OCI-LY1 (cell line): ENCODE measurements at regions not wholly inside any gene's neighbourhood (a gene's known extent, or its start where the extent isn't known, plus 50 kb on each side); places are given as distances from the start of the nearest gene placed in this dataset.
"Not testable (repeated sequence)": the region's sequence is repeated elsewhere in the genome, so short reads cannot be mapped to it uniquely, and the experiment has no call there.

Experiments
- H2AFZ ChIP-seq: fragments of 200-600 bp; sonication (generic), shearing (Covaris generic); 2 replicates; pipeline ENCODE4 v1.6.0; 2014; ENCODE audit warnings: antibody characterized with exemption, mild to moderate bottlenecking, low read length
- H3F3A ChIP-seq: fragments of 200-600 bp; sonication (generic), shearing (Covaris generic); 2 replicates; pipeline ENCODE4 v1.6.0; 2014; ENCODE audit warnings: mild to moderate bottlenecking, antibody characterized with exemption, low read length, moderate library complexity; ENCODE audit not compliant: insufficient read depth
- H3K27ac ChIP-seq: fragments of 200-600 bp; sonication (generic); 2 replicates; pipeline ENCODE4 v1.5.1; 2014; ENCODE audit warnings: low read length, mixed run types, mild to moderate bottlenecking, low read depth; ENCODE audit not compliant: poor library complexity, severe bottlenecking
- H3K27me3 ChIP-seq: fragments of 200-600 bp; sonication (generic); 2 replicates; pipeline ENCODE4 v1.6.0; 2014; ENCODE audit warnings: antibody characterized with exemption, mild to moderate bottlenecking, low read length, moderate library complexity; ENCODE audit not compliant: insufficient read depth
- H3K36me3 ChIP-seq: fragments of 200-600 bp; sonication (generic); 2 replicates; pipeline ENCODE4 v1.6.1; 2014; ENCODE audit warnings: mild to moderate bottlenecking, antibody characterized with exemption, low read length, moderate library complexity, mixed read lengths; ENCODE audit not compliant: insufficient read depth
- H3K4me1 ChIP-seq: fragments of 200-600 bp; sonication (generic); 2 replicates; pipeline ENCODE4 v1.5.1; 2014; ENCODE audit warnings: mild to moderate bottlenecking, low read length, moderate library complexity; ENCODE audit not compliant: insufficient read depth, severe bottlenecking
- H3K4me2 ChIP-seq: fragments of 200-600 bp; sonication (generic), shearing (Covaris generic); 2 replicates; pipeline ENCODE4 v1.6.1; 2014; ENCODE audit warnings: low read length
- H3K4me3 ChIP-seq: fragments of 200-600 bp; sonication (generic); 2 replicates; pipeline ENCODE4 v1.5.1; 2014; ENCODE audit warnings: low read length, low read depth, mild to moderate bottlenecking, mixed read lengths; ENCODE audit not compliant: poor library complexity, severe bottlenecking
- H3K79me2 ChIP-seq: fragments of 200-600 bp; shearing (Covaris generic); 2 replicates; pipeline ENCODE4 v1.6.1; 2016; ENCODE audit warnings: mixed run types, low read length, mixed read lengths; ENCODE audit not compliant: insufficient read depth
- H3K9ac ChIP-seq: fragments of 200-600 bp; sonication (generic), shearing (Covaris generic); 2 replicates; pipeline ENCODE4 v1.6.1; 2014; ENCODE audit warnings: mild to moderate bottlenecking, low read length, mixed read lengths
- H3K9me2 ChIP-seq: fragments of 200-600 bp; sonication (generic), shearing (Covaris generic); 2 replicates; pipeline ENCODE4 v1.6.1; 2014; ENCODE audit warnings: low read depth, mild to moderate bottlenecking, low read length, mixed read lengths
- H3K9me3 ChIP-seq: fragments of 200-600 bp; shearing (Covaris generic); 2 replicates; pipeline ENCODE4 v1.6.1; 2014; ENCODE audit warnings: low read length, mixed read lengths
- H4K20me1 ChIP-seq: fragments of 200-600 bp; sonication (generic), shearing (Covaris generic); 2 replicates; pipeline ENCODE4 v1.6.0; 2016; ENCODE audit warnings: mild to moderate bottlenecking, low read length; ENCODE audit not compliant: insufficient read depth
- EZH2 ChIP-seq: fragments of 200-600 bp; sonication (generic), shearing (Covaris generic); IDR thresholded peaks from 2 replicates; pipeline ENCODE4 v1.8.0; 2017; ENCODE audit warnings: borderline replicate concordance, mixed run types, mild to moderate bottlenecking, antibody characterized with exemption, low read length, moderate library complexity, mixed read lengths
- TF ChIP-seq, protein P1 (sequence below): fragments of 200-600 bp; sonication (generic), shearing (Covaris generic); IDR thresholded peaks from 2 replicates; pipeline ENCODE4 v1.5.1; 2017; ENCODE audit warnings: mild to moderate bottlenecking, antibody characterized with exemption, low read length, moderate library complexity, mixed read lengths

DNA sequence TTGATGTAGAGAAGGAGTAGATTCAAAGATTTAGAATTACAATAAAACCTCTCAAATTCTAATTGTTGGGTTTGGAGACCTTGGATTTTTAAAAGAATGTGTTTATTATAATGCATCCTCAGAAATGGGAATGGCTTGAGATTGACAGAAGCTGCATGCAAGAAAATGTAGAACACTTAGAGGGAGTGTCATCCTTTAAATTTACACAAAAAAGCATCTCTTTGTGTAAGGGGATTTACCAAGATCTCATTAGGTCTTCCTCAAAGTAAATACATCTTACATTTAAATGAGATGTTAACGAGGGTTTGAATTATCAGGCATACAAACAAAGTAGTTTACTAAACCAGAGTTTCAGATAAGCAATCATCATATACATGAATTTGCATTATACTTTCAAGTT is 615.0 kb downstream of the FAM133A start:
- Histone ChIP-seq H3K9me3 (no peaks in the 10 kb centered on the region), H3K27me3 (no peaks in the 10 kb centered on the region), H4K20me1 (no peaks in the 10 kb centered on the region)

DNA sequence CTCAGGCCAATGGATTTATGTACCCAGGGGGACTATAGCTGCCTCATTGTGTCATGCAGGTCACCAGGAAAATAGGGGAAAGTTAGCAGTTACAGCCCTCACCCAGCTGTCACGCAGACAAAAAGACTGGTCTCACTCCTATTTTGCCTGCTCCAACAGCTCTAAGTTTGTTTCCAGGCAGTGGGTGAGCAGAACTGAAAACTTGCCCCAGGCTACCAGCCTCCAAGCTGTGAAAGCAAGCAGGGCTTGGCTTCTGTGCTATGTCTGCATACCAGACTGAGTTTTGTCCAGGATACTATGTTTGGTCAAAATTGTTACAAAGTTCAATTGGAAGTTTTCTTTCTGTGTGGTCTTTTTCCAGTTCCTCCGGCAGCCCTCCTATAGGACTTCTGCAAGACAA is 628.4 kb downstream of the FAM133A start:
- no peaks in the 10 kb centered on the region for H3K36me3 ChIP-seq
- no peaks in the 10 kb centered on the region for H3K4me1 ChIP-seq
- H3K79me2 ChIP-seq: no peaks in the 10 kb centered on the region
- no peak overlapping the region for H3K4me3 ChIP-seq
- no peaks in the 10 kb centered on the region for H3K9me2 ChIP-seq
- no peaks in the 10 kb centered on the region for H3K27me3 ChIP-seq
- H3K9ac ChIP-seq: no peak overlapping the region
- no peak overlapping the region for H3K4me2 ChIP-seq
- no peaks in the 10 kb centered on the region for H4K20me1 ChIP-seq
- H2AFZ ChIP-seq: no peak overlapping the region
- TF ChIP-seq EZH2: no peak
- TF ChIP-seq, protein P1, sequence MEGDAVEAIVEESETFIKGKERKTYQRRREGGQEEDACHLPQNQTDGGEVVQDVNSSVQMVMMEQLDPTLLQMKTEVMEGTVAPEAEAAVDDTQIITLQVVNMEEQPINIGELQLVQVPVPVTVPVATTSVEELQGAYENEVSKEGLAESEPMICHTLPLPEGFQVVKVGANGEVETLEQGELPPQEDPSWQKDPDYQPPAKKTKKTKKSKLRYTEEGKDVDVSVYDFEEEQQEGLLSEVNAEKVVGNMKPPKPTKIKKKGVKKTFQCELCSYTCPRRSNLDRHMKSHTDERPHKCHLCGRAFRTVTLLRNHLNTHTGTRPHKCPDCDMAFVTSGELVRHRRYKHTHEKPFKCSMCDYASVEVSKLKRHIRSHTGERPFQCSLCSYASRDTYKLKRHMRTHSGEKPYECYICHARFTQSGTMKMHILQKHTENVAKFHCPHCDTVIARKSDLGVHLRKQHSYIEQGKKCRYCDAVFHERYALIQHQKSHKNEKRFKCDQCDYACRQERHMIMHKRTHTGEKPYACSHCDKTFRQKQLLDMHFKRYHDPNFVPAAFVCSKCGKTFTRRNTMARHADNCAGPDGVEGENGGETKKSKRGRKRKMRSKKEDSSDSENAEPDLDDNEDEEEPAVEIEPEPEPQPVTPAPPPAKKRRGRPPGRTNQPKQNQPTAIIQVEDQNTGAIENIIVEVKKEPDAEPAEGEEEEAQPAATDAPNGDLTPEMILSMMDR: no peak
- no peak overlapping the region for H3K27ac ChIP-seq
- H3K9me3 ChIP-seq: no peaks in the 10 kb centered on the region
- no peaks in the 10 kb centered on the region for H3F3A ChIP-seq

More for the DNA sequence above, 615.0 kb downstream of the FAM133A start:
- no peak overlapping the region for H2AFZ ChIP-seq
- no peaks in the 10 kb centered on the region for H3F3A ChIP-seq
- H3K4me1 ChIP-seq: no peaks in the 10 kb centered on the region
- H3K36me3 ChIP-seq: no peaks in the 10 kb centered on the region
- no peak overlapping the region for H3K27ac ChIP-seq
- no peak overlapping the region for H3K4me3 ChIP-seq
- no peak overlapping the region for H3K9ac ChIP-seq
- no peaks in the 10 kb centered on the region for H3K79me2 ChIP-seq
- H3K4me2 ChIP-seq: no peak overlapping the region
- H3K9me2 ChIP-seq: no peaks in the 10 kb centered on the region
- TF ChIP-seq EZH2: no peak
- TF ChIP-seq, protein P1: no peak

DNA sequence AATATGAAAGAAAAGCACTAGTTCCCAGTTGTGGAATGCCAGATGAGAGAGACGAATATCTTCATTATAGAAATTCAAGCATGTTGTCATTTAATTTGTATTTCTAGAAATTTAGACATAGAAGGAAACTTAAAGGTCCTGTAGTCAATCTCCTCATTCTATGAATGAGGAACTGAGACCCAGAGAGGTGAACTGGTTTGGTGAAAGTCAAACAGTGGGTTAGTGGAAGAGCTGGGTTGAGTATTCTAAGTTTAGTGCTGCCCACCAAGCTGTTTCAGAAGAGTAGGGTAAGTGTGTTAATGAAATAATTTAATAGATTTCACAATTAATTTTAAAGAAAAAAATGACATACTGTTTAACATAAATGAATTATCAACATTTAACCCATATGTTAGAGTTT is 655.2 kb downstream of the FAM133A start:
- Histone ChIP-seq H2AFZ (no peak overlapping the region), H4K20me1 (no peaks in the 10 kb centered on the region), H3K9ac (no peak overlapping the region), H3K79me2 (no peaks in the 10 kb centered on the region), H3K4me1 (no peaks in the 10 kb centered on the region), H3K27ac (no peak overlapping the region), H3K27me3 (no peaks in the 10 kb centered on the region), H3K4me2 (no peak overlapping the region), H3K4me3 (no peak overlapping the region), H3K36me3 (no peaks in the 10 kb centered on the region), H3K9me3 (no peaks in the 10 kb centered on the region), H3F3A (no peaks in the 10 kb centered on the region), H3K9me2 (no peaks in the 10 kb centered on the region)
- TF ChIP-seq EZH2: no peak
- TF ChIP-seq, protein P1: no peak

DNA sequence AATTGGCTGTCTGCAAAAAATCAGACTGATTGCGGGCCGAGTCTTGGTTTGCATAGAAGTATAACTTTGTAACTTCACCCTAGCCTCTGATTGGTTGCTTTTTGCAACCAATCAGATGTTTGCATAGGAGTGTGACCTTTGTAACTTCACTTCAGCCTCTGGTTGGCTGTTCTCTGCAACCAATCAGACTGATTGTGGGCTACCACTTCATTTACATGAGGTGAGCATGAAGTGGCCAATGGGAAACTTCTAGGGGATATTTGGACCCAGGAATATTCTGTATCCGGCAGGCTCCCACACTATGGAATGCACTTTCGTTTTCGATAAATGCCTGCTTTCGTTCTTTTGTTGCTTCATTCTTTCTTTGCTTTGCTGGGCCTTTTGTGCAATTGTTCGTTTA is 667.7 kb downstream of the FAM133A start:
- not testable (repeated sequence) for H3K27me3 ChIP-seq, H3K9me3 ChIP-seq, H3K9me2 ChIP-seq, H3K9ac ChIP-seq, H3F3A ChIP-seq, H4K20me1 ChIP-seq, H2AFZ ChIP-seq, H3K79me2 ChIP-seq, H3K27ac ChIP-seq, H3K36me3 ChIP-seq, H3K4me3 ChIP-seq, H3K4me2 ChIP-seq, H3K4me1 ChIP-seq
